A673 (cell line): ENCODE measurements at regions not wholly inside any gene's neighbourhood (a gene's known extent, or its start where the extent isn't known, plus 50 kb on each side); places are given as distances from the start of the nearest gene placed in this dataset.

Source experiments
- BruUV-seq: library from RNA; stranded (reverse); fragments of 400-500 nt; replicated peaks from 2 replicates; lab custom pipeline; 2021; lab: Mats Ljungman, UMichigan
- CTCF ChIA-PET: fragments of 300-600 bp; sonication (Branson Sonifier 250); formaldehyde crosslinking; loops from one replicate; lab custom pipeline; 2022; ENCODE audit warnings: antibody characterized with exemption; lab: Charles Lee
- POLR2A ChIA-PET: fragments of 300-600 bp; sonication (Branson Sonifier 250); formaldehyde crosslinking; loops from one replicate; lab custom pipeline; 2022; ENCODE audit warnings: antibody characterized with exemption; ENCODE audit not compliant: low non-redundant PET; lab: Charles Lee
- DNase-seq: peaks from one replicate; pipeline ENCODE4 v3.0.0-alpha.2; 2015; ENCODE audit warnings: low spot score
- H3K27ac ChIP-seq: fragments of 200-600 bp; sonication (generic); 2 replicates; pipeline ENCODE4 v1.5.1; 2016; ENCODE audit warnings: mixed run types, low read depth, mild to moderate bottlenecking, mixed read lengths, antibody characterized with exemption, low read length; ENCODE audit not compliant: poor library complexity, severe bottlenecking
- H3K27me3 ChIP-seq: fragments of 200-600 bp; sonication (generic); replicated peaks from 2 replicates; pipeline ENCODE4 v1.6.1; 2017; ENCODE audit warnings: mixed run types, low read depth, mild to moderate bottlenecking, mixed read lengths, antibody characterized with exemption, low read length; ENCODE audit not compliant: insufficient read depth, poor library complexity
- H3K36me3 ChIP-seq: fragments of 200-600 bp; sonication (generic); 2 replicates; pipeline ENCODE4 v1.6.1; 2016; ENCODE audit warnings: mixed run types, mild to moderate bottlenecking, mixed read lengths, antibody characterized with exemption, low read length; ENCODE audit not compliant: insufficient read depth, poor library complexity, severe bottlenecking
- H3K4me1 ChIP-seq: fragments of 200-600 bp; sonication (generic); 2 replicates; pipeline ENCODE4 v1.6.1; 2017; ENCODE audit warnings: mixed run types, mild to moderate bottlenecking, mixed read lengths, antibody characterized with exemption, low read length; ENCODE audit not compliant: insufficient read depth, poor library complexity, severe bottlenecking
- H3K4me3 ChIP-seq: fragments of 200-600 bp; sonication (generic); 2 replicates; pipeline ENCODE4 v1.5.1; 2016; ENCODE audit warnings: low read depth, mixed run types, mild to moderate bottlenecking, mixed read lengths, low read length; ENCODE audit not compliant: poor library complexity, severe bottlenecking
- H3K9me3 ChIP-seq: fragments of 200-600 bp; sonication (generic); 2 replicates; pipeline ENCODE4 v1.6.1; 2016; ENCODE audit warnings: mixed run types, low read depth, mild to moderate bottlenecking, mixed read lengths, antibody characterized with exemption, low read length; ENCODE audit not compliant: poor library complexity, severe bottlenecking
- CTCF ChIP-seq: fragments of 300-800, 200-600 bp; sonication (generic); conservative IDR thresholded peaks from 2 replicates; pipeline ENCODE4 v1.5.1; 2017; ENCODE audit warnings: low read depth, mild to moderate bottlenecking, antibody characterized with exemption, low read length, moderate library complexity, mixed read lengths
- EZH2 ChIP-seq: fragments of 200-600 bp; sonication (generic); IDR thresholded peaks from 2 replicates; pipeline ENCODE4 v1.6.1; 2017; ENCODE audit warnings: borderline replicate concordance, low read depth, mild to moderate bottlenecking, mixed read lengths, antibody characterized with exemption, low read length; ENCODE audit not compliant: poor library complexity, severe bottlenecking
- intact Hi-C: fragments of 100-400 bp; cut with micrococcal nuclease; formaldehyde crosslinking; loops from one replicate; pipeline ENCODE4 v1.10.0; 2022; ENCODE audit not compliant: unreplicated experiment

DNA sequence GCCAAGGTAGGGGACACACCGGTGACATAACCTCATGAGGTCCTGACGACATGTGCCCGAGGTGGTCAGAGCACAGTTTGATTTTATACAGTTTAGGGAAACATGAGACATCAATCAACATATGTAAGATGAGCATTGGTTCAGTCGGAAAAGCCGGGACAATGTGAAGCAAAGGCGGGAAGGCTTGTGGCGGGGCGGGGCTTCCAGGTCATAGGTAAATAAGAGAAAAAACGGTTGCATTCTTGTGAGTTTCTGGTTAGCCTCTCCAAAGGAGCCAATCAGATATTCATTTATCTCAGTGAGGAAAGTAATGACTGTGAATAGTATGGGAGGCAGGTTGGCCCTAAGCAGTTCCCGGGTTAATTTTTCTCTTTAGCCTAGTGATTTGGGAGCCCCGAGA, 271.7 kb upstream of the ATP10A start:
- no TSS peak for BruUV-seq
- no peaks in the 10 kb centered on the region for H3K36me3 ChIP-seq
- intact Hi-C loops = no loop called here
- H3K27me3 ChIP-seq = no peaks in the 10 kb centered on the region
- peaks cover 32% of the 10 kb centered on the region for H3K9me3 ChIP-seq
- POLR2A ChIA-PET = no interaction called here
- CTCF ChIA-PET = no interaction called here
- DNase-seq = no peak
- no peak overlapping the region for H3K4me3 ChIP-seq
- no peak for TF ChIP-seq CTCF
- TF ChIP-seq EZH2 = no peak
- no peaks in the 10 kb centered on the region for H3K4me1 ChIP-seq
- H3K27ac ChIP-seq = no peak overlapping the region

GRCh38 chr15:26134152-26134551, 271.0 kb upstream of the ATP10A start:
- BruUV-seq = no TSS peak

DNA sequence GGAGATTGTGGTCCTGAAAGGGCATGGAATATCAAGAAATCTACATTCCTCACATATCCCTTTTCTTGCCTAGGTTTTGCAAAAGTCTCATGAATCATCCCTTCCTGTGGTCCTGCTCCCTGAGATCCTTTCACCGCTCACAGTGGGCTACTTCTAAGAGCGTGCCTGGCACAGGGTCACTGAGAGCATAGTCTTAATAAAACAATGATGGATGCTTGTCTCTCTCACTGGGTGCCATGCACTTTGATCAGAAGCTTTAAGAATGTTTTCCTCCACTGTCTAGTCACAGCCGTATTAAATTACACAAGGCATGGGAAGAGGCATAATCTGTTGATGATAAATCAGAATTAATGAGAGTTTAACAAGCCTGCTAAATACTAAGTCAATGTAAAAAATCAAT, 269.7 kb upstream of the ATP10A start:
- H3K36me3 ChIP-seq = no peaks in the 10 kb centered on the region
- intact Hi-C loops = no loop called here
- CTCF ChIA-PET = no interaction called here
- H3K9me3 ChIP-seq = peaks cover 27% of the 10 kb centered on the region
- TF ChIP-seq EZH2 (no peak), CTCF (no peak)
- peak; percentile 17 for DNase-seq
- H3K4me1 ChIP-seq = no peaks in the 10 kb centered on the region
- no peaks in the 10 kb centered on the region for H3K27me3 ChIP-seq
- no peak overlapping the region for H3K27ac ChIP-seq
- H3K4me3 ChIP-seq = no peak overlapping the region
- POLR2A ChIA-PET = no interaction called here
- BruUV-seq = no TSS peak

More at GRCh38 chr15:26134152-26134551, 271.0 kb upstream of the ATP10A start:
- H3K9me3 ChIP-seq = peaks cover 32% of the 10 kb centered on the region
- H3K36me3 ChIP-seq = no peaks in the 10 kb centered on the region
- no peak for DNase-seq
- no peaks in the 10 kb centered on the region for H3K4me1 ChIP-seq
- no peaks in the 10 kb centered on the region for H3K27me3 ChIP-seq
- TF ChIP-seq EZH2 (no peak), CTCF (no peak)
- intact Hi-C loops = no loop called here
- ChIA-PET CTCF (no interaction called here), POLR2A (no interaction called here)
- H3K27ac ChIP-seq = no peak overlapping the region
- H3K4me3 ChIP-seq = no peak overlapping the region
